SK-N-SH (cell line): ENCODE measurements at regions not wholly inside any gene's neighbourhood (a gene's known extent, or its start where the extent isn't known, plus 50 kb on each side); places are given as distances from the start of the nearest gene placed in this dataset.

Experiments used
- ZBTB33 ChIP-seq: IDR thresholded peaks from 2 replicates; pipeline ENCODE4 v1.4.0; 2012; ENCODE audit warnings: low read depth, borderline replicate concordance
- TF ChIP-seq, protein P1 (sequence below): fragments of 200-600 bp; sonication (generic); IDR thresholded peaks from 2 replicates; pipeline ENCODE4 v1.6.1; 2017; ENCODE audit warnings: antibody characterized with exemption, mild to moderate bottlenecking, moderate library complexity

DNA sequence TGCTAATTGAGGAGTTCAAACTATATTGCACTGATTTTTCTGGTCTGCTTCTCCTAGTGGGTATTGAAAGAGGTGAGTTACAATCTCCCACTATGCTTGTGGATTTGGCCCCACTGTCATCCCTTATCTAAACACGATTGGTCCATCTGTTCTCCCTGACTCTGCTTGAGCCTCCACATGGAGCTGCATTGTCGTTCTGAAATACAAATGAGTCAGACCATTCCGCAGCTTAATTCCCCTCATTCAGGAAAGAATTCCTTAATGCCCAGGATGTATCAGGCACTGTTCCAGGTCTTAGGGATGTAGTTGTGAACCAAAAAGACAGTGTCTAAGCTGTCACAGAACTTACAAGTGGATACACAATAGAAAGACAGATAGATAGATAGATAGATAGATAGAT lies 461.9 kb downstream of the QKI start:
- TF ChIP-seq, protein P1, sequence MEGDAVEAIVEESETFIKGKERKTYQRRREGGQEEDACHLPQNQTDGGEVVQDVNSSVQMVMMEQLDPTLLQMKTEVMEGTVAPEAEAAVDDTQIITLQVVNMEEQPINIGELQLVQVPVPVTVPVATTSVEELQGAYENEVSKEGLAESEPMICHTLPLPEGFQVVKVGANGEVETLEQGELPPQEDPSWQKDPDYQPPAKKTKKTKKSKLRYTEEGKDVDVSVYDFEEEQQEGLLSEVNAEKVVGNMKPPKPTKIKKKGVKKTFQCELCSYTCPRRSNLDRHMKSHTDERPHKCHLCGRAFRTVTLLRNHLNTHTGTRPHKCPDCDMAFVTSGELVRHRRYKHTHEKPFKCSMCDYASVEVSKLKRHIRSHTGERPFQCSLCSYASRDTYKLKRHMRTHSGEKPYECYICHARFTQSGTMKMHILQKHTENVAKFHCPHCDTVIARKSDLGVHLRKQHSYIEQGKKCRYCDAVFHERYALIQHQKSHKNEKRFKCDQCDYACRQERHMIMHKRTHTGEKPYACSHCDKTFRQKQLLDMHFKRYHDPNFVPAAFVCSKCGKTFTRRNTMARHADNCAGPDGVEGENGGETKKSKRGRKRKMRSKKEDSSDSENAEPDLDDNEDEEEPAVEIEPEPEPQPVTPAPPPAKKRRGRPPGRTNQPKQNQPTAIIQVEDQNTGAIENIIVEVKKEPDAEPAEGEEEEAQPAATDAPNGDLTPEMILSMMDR: no peak
- TF ChIP-seq ZBTB33: no peak
